ENCODE measurements at regions not wholly inside any gene's neighbourhood (a gene's known extent, or its start where the extent isn't known, plus 50 kb on each side); places are given as distances from the start of the nearest gene placed in this dataset.

- ChIA-PET RAD21 (ENCODE audit: unreplicated experiment) (no interaction called here), CTCF (no interaction called here), SMC1A (ENCODE audit: uncharacterized antibody, unreplicated experiment) (no interaction called here), POLR2A (no interaction called here)
- H3K79me2 ChIP-seq (ENCODE audit: control insufficient read depth, insufficient read depth, low read length), result no peaks in the 10 kb centered on the region
- no peak for DNase-seq (ENCODE audit: low read depth, low spot score)
- BruUV-seq (replicated peaks), result no TSS peak
- H2AFZ ChIP-seq (ENCODE audit: control insufficient read depth, low read depth, low read length), result no peak overlapping the region
- H3K36me3 ChIP-seq (ENCODE audit: control insufficient read depth in 2 of 2, insufficient read depth in 2 of 2, low read length in 1 of 2), result no peaks in the 10 kb centered on the region
- FAIRE-seq, result no peak
- H3K27ac ChIP-seq (ENCODE audit: control insufficient read depth, insufficient read depth), result no peak overlapping the region
- 74% methylated on average over 8 of the region's 9 CpGs for WGBS (ENCODE audit: insufficient coverage, insufficient replicate concordance, low lambda C conversion rate, missing lambda C conversion rate)
- H4K20me1 ChIP-seq (ENCODE audit: control insufficient read depth, insufficient read depth), result 0 out of 2 replicates have a peak, but pooled peaks cover 3% of the 10 kb centered on the region
- in situ Hi-C loops (cut with MboI) (no loop called here), intact Hi-C loops (cut with micrococcal nuclease; ENCODE audit: unreplicated experiment) (no loop called here)
- no peak overlapping the region for H3K9ac ChIP-seq (ENCODE audit: control insufficient read depth, insufficient read depth, low read length)
- H3K27me3 ChIP-seq (replicated peaks in 1 of 2; ENCODE audit: control insufficient read depth in 2 of 2, insufficient read depth in 2 of 2, low read length in 1 of 2), result no peaks in the 10 kb centered on the region
- H3K9me3 ChIP-seq (replicated peaks; ENCODE audit: control insufficient read depth, insufficient read depth, low read length), result no peaks in the 10 kb centered on the region
- no peak overlapping the region for H3K4me2 ChIP-seq (ENCODE audit: control insufficient read depth, insufficient read depth)
- H3K4me3 ChIP-seq, result no peak overlapping the region
- no peak for ATAC-seq
- no peaks in the 10 kb centered on the region for H3K4me1 ChIP-seq (ENCODE audit: control insufficient read depth, insufficient read depth, low read length)
- TF ChIP-seq NFXL1 (IDR thresholded peaks at IDR 0.05; ENCODE audit: borderline replicate concordance), result no peak
- TF ChIP-seq IKZF2 (IDR thresholded peaks at IDR 0.05), result no peak
- TF ChIP-seq EP300 (IDR thresholded peaks at IDR 0.05; ENCODE audit: borderline replicate concordance in 1 of 2, control insufficient read depth in 1 of 2, low read depth in 2 of 2, low read length in 2 of 2), result no peak
- no peak for TF ChIP-seq RFX5 (IDR thresholded peaks at IDR 0.05; ENCODE audit: low read depth, low read length)
- no peak for TF ChIP-seq JUNB (IDR thresholded peaks at IDR 0.05)
- TF ChIP-seq, protein P1, sequence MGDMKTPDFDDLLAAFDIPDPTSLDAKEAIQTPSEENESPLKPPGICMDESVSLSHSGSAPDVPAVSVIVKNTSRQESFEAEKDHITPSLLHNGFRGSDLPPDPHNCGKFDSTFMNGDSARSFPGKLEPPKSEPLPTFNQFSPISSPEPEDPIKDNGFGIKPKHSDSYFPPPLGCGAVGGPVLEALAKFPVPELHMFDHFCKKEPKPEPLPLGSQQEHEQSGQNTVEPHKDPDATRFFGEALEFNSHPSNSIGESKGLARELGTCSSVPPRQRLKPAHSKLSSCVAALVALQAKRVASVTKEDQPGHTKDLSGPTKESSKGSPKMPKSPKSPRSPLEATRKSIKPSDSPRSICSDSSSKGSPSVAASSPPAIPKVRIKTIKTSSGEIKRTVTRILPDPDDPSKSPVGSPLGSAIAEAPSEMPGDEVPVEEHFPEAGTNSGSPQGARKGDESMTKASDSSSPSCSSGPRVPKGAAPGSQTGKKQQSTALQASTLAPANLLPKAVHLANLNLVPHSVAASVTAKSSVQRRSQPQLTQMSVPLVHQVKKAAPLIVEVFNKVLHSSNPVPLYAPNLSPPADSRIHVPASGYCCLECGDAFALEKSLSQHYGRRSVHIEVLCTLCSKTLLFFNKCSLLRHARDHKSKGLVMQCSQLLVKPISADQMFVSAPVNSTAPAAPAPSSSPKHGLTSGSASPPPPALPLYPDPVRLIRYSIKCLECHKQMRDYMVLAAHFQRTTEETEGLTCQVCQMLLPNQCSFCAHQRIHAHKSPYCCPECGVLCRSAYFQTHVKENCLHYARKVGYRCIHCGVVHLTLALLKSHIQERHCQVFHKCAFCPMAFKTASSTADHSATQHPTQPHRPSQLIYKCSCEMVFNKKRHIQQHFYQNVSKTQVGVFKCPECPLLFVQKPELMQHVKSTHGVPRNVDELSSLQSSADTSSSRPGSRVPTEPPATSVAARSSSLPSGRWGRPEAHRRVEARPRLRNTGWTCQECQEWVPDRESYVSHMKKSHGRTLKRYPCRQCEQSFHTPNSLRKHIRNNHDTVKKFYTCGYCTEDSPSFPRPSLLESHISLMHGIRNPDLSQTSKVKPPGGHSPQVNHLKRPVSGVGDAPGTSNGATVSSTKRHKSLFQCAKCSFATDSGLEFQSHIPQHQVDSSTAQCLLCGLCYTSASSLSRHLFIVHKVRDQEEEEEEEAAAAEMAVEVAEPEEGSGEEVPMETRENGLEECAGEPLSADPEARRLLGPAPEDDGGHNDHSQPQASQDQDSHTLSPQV (IDR thresholded peaks at IDR 0.05), result no peak
- TF ChIP-seq, protein P2, sequence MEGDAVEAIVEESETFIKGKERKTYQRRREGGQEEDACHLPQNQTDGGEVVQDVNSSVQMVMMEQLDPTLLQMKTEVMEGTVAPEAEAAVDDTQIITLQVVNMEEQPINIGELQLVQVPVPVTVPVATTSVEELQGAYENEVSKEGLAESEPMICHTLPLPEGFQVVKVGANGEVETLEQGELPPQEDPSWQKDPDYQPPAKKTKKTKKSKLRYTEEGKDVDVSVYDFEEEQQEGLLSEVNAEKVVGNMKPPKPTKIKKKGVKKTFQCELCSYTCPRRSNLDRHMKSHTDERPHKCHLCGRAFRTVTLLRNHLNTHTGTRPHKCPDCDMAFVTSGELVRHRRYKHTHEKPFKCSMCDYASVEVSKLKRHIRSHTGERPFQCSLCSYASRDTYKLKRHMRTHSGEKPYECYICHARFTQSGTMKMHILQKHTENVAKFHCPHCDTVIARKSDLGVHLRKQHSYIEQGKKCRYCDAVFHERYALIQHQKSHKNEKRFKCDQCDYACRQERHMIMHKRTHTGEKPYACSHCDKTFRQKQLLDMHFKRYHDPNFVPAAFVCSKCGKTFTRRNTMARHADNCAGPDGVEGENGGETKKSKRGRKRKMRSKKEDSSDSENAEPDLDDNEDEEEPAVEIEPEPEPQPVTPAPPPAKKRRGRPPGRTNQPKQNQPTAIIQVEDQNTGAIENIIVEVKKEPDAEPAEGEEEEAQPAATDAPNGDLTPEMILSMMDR (IDR thresholded peaks at IDR 0.05 in 2 of 3, conservative IDR thresholded peaks at IDR 0.05 in 1 of 3; ENCODE audit: control insufficient read depth in 2 of 3, extremely low read depth in 1 of 3, insufficient read depth in 1 of 3, low read depth in 3 of 3, low read length in 3 of 3), result no peak
- TF ChIP-seq SUZ12 (IDR thresholded peaks at IDR 0.05; ENCODE audit: unreplicated experiment), result no peak
- TF ChIP-seq STAT3 (IDR thresholded peaks at IDR 0.05; ENCODE audit: low read depth, low read length), result no peak
- no peak for TF ChIP-seq PAX5 (IDR thresholded peaks at IDR 0.05; ENCODE audit: borderline replicate concordance, low read depth, low read length)
- TF ChIP-seq, protein P3, sequence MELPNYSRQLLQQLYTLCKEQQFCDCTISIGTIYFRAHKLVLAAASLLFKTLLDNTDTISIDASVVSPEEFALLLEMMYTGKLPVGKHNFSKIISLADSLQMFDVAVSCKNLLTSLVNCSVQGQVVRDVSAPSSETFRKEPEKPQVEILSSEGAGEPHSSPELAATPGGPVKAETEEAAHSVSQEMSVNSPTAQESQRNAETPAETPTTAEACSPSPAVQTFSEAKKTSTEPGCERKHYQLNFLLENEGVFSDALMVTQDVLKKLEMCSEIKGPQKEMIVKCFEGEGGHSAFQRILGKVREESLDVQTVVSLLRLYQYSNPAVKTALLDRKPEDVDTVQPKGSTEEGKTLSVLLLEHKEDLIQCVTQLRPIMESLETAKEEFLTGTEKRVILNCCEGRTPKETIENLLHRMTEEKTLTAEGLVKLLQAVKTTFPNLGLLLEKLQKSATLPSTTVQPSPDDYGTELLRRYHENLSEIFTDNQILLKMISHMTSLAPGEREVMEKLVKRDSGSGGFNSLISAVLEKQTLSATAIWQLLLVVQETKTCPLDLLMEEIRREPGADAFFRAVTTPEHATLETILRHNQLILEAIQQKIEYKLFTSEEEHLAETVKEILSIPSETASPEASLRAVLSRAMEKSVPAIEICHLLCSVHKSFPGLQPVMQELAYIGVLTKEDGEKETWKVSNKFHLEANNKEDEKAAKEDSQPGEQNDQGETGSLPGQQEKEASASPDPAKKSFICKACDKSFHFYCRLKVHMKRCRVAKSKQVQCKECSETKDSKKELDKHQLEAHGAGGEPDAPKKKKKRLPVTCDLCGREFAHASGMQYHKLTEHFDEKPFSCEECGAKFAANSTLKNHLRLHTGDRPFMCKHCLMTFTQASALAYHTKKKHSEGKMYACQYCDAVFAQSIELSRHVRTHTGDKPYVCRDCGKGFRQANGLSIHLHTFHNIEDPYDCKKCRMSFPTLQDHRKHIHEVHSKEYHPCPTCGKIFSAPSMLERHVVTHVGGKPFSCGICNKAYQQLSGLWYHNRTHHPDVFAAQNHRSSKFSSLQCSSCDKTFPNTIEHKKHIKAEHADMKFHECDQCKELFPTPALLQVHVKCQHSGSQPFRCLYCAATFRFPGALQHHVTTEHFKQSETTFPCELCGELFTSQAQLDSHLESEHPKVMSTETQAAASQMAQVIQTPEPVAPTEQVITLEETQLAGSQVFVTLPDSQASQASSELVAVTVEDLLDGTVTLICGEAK (IDR thresholded peaks at IDR 0.05; ENCODE audit: borderline replicate concordance), result no peak
- no peak for TF ChIP-seq CHD1 (IDR thresholded peaks at IDR 0.05; ENCODE audit: low read depth, low read length)
Observed at GRCh38 chr10:30183055-30183402, 123.6 kb upstream of the JCAD start.

All from GM12878 (cell line).